D721Med (cell line): ENCODE measurements at regions not wholly inside any gene's neighbourhood (a gene's known extent, or its start where the extent isn't known, plus 50 kb on each side); places are given as distances from the start of the nearest gene placed in this dataset.

Experiments used
- DNase-seq: peaks from one replicate; pipeline ENCODE4 v3.0.0; 2011; ENCODE audit warnings: low spot score; ENCODE audit not compliant: insufficient read length
- FAIRE-seq: peaks from 2 replicates; lab custom pipeline; 2011; peaks lifted over from hg19 to GRCh38; lab: Jason Lieb, UNC
- CTCF ChIP-seq: IDR thresholded peaks from 2 replicates; pipeline ENCODE4 v1.5.1; 2012; ENCODE audit warnings: mild to moderate bottlenecking, control low read depth; ENCODE audit not compliant: insufficient read depth; ENCODE audit errors: missing control alignments

DNA sequence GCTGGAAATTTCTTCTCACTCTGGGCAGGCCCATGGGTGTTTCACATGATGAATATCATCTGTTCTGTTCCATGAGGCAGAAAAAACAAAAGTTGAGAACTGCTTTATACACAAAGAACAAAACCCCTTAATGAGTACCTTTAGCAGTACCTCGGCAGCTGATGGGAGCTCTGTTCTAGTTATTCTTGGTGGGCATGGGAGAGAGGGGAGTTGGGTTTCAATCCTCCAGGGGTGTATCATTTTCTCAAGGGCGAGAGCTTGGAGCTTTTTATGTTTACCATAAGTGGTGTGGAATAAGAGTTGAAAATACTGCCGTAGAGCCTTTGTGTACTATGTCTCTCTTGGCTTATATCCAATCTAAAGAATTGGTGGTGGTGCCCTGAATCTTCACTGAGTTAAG is 103.3 kb upstream of the ZNF608 start:
- no peak for FAIRE-seq
- TF ChIP-seq CTCF: no peak
- no peak for DNase-seq

- FAIRE-seq (no peak), DNase-seq (no peak)
- no peak for TF ChIP-seq CTCF
Measured at GRCh38 chr5:124856726-124857125, 110.3 kb upstream of the ZNF608 start.

- TF ChIP-seq CTCF: no peak
- DNase-seq: no peak
- no peak for FAIRE-seq
Measured at GRCh38 chr5:124858612-124859011, 112.2 kb upstream of the ZNF608 start.

GRCh38 chr5:124859027-124859426 is 112.6 kb upstream of the ZNF608 start:
- TF ChIP-seq CTCF: no peak
- DNase-seq: no peak
- FAIRE-seq: no peak

DNA sequence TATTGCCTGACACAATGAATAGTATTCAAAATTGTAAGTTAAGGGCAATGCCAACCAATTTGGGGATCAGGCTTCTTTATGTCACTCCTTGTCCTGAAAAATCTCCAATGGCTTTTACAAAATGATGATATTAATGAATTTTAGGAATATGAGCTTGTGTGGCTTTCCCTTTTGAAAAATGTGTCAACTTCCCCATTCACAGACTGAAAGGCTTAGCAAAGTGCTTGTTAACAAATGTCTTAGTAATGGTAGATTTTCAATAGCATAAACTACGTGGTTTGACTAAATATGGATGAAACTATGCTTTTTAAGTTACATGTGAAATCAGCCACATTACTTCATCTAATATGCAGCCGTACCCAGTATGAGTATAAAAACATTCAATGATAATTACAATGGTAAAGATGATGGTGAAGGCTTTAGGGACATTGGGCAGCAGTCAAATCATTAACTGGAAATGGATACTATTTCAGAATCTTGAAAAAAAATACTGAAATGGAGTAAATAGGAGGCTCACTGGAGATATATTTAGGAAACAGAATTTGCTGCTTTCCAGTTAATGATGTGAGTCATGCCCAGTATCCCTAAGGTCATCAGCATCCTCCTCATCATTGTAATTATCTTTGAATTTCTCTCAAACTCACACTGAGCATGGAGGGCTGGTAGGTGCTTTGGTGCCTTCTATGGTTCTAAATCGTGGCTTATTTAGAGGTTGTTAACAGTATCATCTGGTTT is 113.3 kb upstream of the ZNF608 start:
- TF ChIP-seq CTCF: no peak
- FAIRE-seq (no peak), DNase-seq (no peak)

GRCh38 chr5:124860291-124860655 is 113.8 kb upstream of the ZNF608 start:
- no peak for DNase-seq
- TF ChIP-seq CTCF: no peak
- FAIRE-seq: no peak

DNA sequence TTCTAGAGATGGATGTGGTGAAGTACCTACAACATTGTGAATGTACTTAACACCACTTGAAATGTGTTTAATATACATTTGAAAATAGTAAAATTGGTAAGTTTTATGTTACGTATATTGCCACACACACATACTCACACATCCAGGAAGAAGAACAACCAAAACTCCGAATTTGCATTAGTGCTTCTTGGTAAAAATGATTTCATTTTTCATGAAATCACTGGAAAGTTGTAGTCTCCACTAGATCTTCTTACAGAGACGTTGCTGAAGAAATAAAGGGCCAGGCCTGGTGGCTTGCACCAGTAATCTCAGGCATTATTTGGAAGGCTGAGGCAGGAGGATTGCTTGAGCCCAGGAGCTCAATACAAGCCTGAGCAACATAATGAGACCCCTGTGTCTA is 118.6 kb upstream of the ZNF608 start:
- FAIRE-seq: no peak
- TF ChIP-seq CTCF: no peak
- DNase-seq: no peak
